Mesenchymal stem cell (in vitro differentiated cells and primary cell): ENCODE measurements at regions not wholly inside any gene's neighbourhood (a gene's known extent, or its start where the extent isn't known, plus 50 kb on each side); places are given as distances from the start of the nearest gene placed in this dataset.

ENCODE experiments used
- DNase-seq: peaks from one replicate; pipeline ENCODE4 v3.0.0-alpha.2; 2013
- H2AFZ ChIP-seq: one replicate; pipeline ENCODE4 v1.6.1; 2013; ENCODE audit warnings: low read depth, mild to moderate bottlenecking, control low read depth, inconsistent platforms, low read length, moderate library complexity
- H2AK5ac ChIP-seq: 2 replicates; pipeline ENCODE4 v1.6.1; 2013; ENCODE audit warnings: low read length, moderate library complexity, mild to moderate bottlenecking, inconsistent platforms; ENCODE audit not compliant: severe bottlenecking
- H2BK120ac ChIP-seq: one replicate; pipeline ENCODE4 v1.6.1; 2013; ENCODE audit warnings: low read depth, mild to moderate bottlenecking, inconsistent platforms, low read length, moderate library complexity
- H2BK12ac ChIP-seq, 2 experiments: one replicate each; pipeline ENCODE4 v1.6.1; 2013; ENCODE audit warnings: inconsistent platforms in 2 of 2, low read length in 2 of 2, mild to moderate bottlenecking in 2 of 2, moderate library complexity in 2 of 2, control low read depth in 1 of 2
- H2BK15ac ChIP-seq: one replicate; pipeline ENCODE4 v1.6.1; 2013; ENCODE audit warnings: mild to moderate bottlenecking, low read depth, inconsistent platforms; ENCODE audit not compliant: poor library complexity, severe bottlenecking
- H2BK5ac ChIP-seq: 2 replicates; pipeline ENCODE4 v1.6.1; 2013; ENCODE audit warnings: low read depth, mild to moderate bottlenecking, low read length, control low read depth, inconsistent platforms; ENCODE audit not compliant: poor library complexity, severe bottlenecking
- H3K14ac ChIP-seq, 2 experiments: one replicate each; pipeline ENCODE4 v1.6.1; 2013; ENCODE audit warnings: inconsistent platforms in 2 of 2, low read length in 2 of 2, control low read depth in 1 of 2, mild to moderate bottlenecking in 1 of 2, moderate library complexity in 1 of 2
- H3K18ac ChIP-seq, 2 experiments: one replicate each; pipeline ENCODE4 v1.6.1; 2013; ENCODE audit warnings: inconsistent platforms in 2 of 2, low read length in 2 of 2, control low read depth in 1 of 2, low read depth in 1 of 2, mild to moderate bottlenecking in 1 of 2
- H3K23ac ChIP-seq, 2 experiments: one replicate each; pipeline ENCODE4 v1.6.1; 2013; ENCODE audit warnings: inconsistent platforms in 2 of 2, low read length in 2 of 2, mild to moderate bottlenecking in 2 of 2, moderate library complexity in 2 of 2, control low read depth in 1 of 2
- H3K27ac ChIP-seq: 2 replicates; pipeline ENCODE4 v1.5.1; 2013; ENCODE audit warnings: mild to moderate bottlenecking, moderate library complexity, low read length, control low read depth, inconsistent platforms; ENCODE audit not compliant: poor library complexity, severe bottlenecking
- H3K27me3 ChIP-seq, 2 experiments: 2 replicates each; pipeline versions ENCODE4 v1.6.1 to v1.7.0; 2013; ENCODE audit warnings: low read length in 2 of 2, mild to moderate bottlenecking in 2 of 2, moderate library complexity in 2 of 2, control low read depth in 1 of 2, inconsistent platforms in 1 of 2; ENCODE audit not compliant: control insufficient read depth in 1 of 2, insufficient read depth in 1 of 2
- H3K36me3 ChIP-seq, 2 experiments: 2 replicates each; pipeline versions ENCODE4 v1.6.1 to v1.7.0; 2013; ENCODE audit warnings: low read length in 2 of 2, control low read depth in 1 of 2, inconsistent platforms in 1 of 2, low read depth in 1 of 2, mild to moderate bottlenecking in 1 of 2; ENCODE audit not compliant: insufficient read depth in 2 of 2, control insufficient read depth in 1 of 2
- H3K4ac ChIP-seq, 2 experiments: one replicate each; pipeline ENCODE4 v1.6.1; 2013; ENCODE audit warnings: inconsistent platforms in 2 of 2, low read length in 2 of 2, mild to moderate bottlenecking in 2 of 2, moderate library complexity in 2 of 2, control low read depth in 1 of 2, low read depth in 1 of 2
- H3K4me1 ChIP-seq: 2 replicates; pipeline ENCODE4 v1.6.1; 2013; ENCODE audit warnings: low read depth, low read length, control low read depth; ENCODE audit not compliant: control insufficient read depth, insufficient read depth
- H3K4me2 ChIP-seq: 2 replicates; pipeline ENCODE4 v1.6.1; 2013; ENCODE audit warnings: low read length, mild to moderate bottlenecking, inconsistent platforms; ENCODE audit not compliant: poor library complexity, severe bottlenecking
- H3K4me3 ChIP-seq, 2 experiments: 2 replicates each; pipeline versions ENCODE4 v1.5.1 to v1.7.0; 2013; ENCODE audit warnings: low read length in 2 of 2, mild to moderate bottlenecking in 2 of 2, control low read depth in 1 of 2, low read depth in 1 of 2; ENCODE audit not compliant: insufficient read depth in 1 of 2
- H3K79me1 ChIP-seq: replicated peaks from 2 replicates; pipeline ENCODE4 v1.6.1; 2013; ENCODE audit warnings: mild to moderate bottlenecking, control low read depth, low read length, inconsistent platforms; ENCODE audit not compliant: poor library complexity, severe bottlenecking
- H3K9ac ChIP-seq: 2 replicates; pipeline ENCODE4 v1.7.0; 2013; ENCODE audit warnings: mild to moderate bottlenecking, low read length, moderate library complexity
- H3K9me3 ChIP-seq: 2 replicates; pipeline ENCODE4 v1.7.0; 2013; ENCODE audit warnings: mild to moderate bottlenecking, low read length; ENCODE audit not compliant: control insufficient read depth
- H4K8ac ChIP-seq: one replicate; pipeline ENCODE4 v1.6.1; 2013; ENCODE audit warnings: inconsistent platforms, mild to moderate bottlenecking, low read length, moderate library complexity
- H4K91ac ChIP-seq: one replicate; pipeline ENCODE4 v1.6.1; 2013; ENCODE audit warnings: mild to moderate bottlenecking, low read length, inconsistent platforms
- WGBS: methylation state at CpG from one replicate; pipeline ENCODE4 v1.1.7; 2013; ENCODE audit warnings: mixed read lengths; 5-methylcytosine and 5-hydroxymethylcytosine counted together

DNA sequence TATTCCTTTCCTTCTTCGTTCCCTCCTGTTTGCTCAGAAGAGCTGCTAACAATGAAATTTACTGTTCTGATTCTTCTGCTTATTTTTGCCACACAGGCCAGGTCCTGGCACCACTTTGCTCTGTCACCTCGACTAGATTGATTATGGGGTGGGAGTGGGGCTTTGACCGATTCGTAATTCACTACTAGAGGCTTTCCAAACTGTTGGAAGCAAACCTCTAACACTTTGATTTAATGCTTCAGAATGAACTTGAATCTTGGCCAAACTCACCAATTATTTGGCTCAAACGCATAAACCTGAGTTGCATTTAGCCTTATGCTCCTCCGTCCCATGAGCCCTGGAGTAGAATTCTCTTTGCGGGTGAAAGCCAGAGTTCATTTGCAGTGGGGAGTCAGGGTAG, 476.2 kb upstream of the FZD8 start:
- 31% methylated on average over 6 of the region's 7 CpGs for WGBS
- Histone ChIP-seq H2BK5ac (no peak overlapping the region), H4K8ac (peak overlapping the region; percentile 41), H2BK120ac (peak overlapping the region; percentile 42), H2BK15ac (no peak overlapping the region), H3K9ac (no peak overlapping the region), H2AFZ (no peak overlapping the region), H3K14ac (peak overlapping the region in 1 of 2 experiments; percentile 25), H3K9me3 (no peaks in the 10 kb centered on the region), H3K27me3 (peaks cover 0 to 5% of the 10 kb centered on the region in 2 experiments), H3K79me1 (no peaks in the 10 kb centered on the region), H3K18ac (peak overlapping the region; percentile 16 to 83), H2AK5ac (no peak overlapping the region), H3K4me2 (no peak overlapping the region), H3K36me3 (no peaks in the 10 kb centered on the region), H3K4ac (no peak overlapping the region), H3K4me3 (no peak overlapping the region), H4K91ac (peak overlapping the region; percentile 7), H3K23ac (no peak overlapping the region), H3K4me1 (no peaks in the 10 kb centered on the region), H3K27ac (no peak overlapping the region), H2BK12ac (peak overlapping the region; percentile 23)
- no peak for DNase-seq

DNA sequence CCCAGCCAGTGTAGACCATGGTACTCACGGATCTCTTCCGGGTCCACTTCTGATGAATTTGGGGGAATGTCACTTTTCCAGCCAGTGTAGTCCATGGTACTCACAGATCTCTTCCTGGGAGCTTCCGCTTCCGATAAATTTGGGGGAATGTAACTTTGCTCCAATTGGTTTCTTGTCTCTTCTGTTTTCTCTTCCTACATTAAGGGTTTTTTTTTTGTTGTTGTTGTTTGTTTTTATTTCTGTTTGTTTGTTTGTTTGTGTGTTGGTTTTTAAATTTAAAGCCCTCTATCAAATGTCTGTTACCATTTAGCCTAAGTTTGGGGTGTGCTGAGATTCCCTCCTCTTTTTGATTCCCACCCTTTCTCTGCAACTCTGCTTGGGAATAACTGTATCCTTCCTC, 475.8 kb upstream of the FZD8 start:
- no peak overlapping the region for H3K4ac ChIP-seq
- no peaks in the 10 kb centered on the region for H3K36me3 ChIP-seq
- WGBS: 49% methylated on average over 4 of the region's 4 CpGs

DNA sequence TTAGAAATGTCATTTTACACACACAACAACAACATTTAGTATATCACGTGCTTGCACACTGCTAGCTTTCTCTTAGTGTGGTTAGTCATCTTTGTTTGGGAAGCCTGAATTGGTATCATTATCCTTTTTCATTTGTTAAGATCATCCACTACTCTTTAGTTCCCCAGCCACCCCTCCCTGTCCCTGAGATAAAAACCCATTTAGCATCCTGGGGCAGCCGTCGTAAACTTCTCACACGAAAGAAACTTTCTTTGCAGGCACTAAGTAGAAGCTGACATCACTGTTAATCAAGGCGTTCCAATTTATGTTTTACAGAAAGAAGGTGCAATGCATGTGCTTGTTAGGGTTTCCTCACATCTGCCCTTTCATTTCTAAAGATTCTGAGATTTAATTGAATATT, 475.1 kb upstream of the FZD8 start:
- Histone ChIP-seq H3K4me3 (no peak overlapping the region), H3K4me1 (no peaks in the 10 kb centered on the region), H3K9ac (no peak overlapping the region), H2BK12ac (no peak overlapping the region), H3K27me3 (peaks cover 0 to 5% of the 10 kb centered on the region in 2 experiments), H4K91ac (no peak overlapping the region), H3K18ac (peak overlapping the region in 1 of 2 experiments; percentile 14), H2BK120ac (no peak overlapping the region), H3K36me3 (no peaks in the 10 kb centered on the region), H3K14ac (no peak overlapping the region), H3K4ac (peak overlapping the region in 1 of 2 experiments; percentile 15), H2BK5ac (no peak overlapping the region), H2AK5ac (no peak overlapping the region), H3K27ac (no peak overlapping the region), H3K79me1 (no peaks in the 10 kb centered on the region), H2BK15ac (no peak overlapping the region), H3K23ac (no peak overlapping the region), H3K4me2 (no peak overlapping the region), H3K9me3 (no peaks in the 10 kb centered on the region), H4K8ac (no peak overlapping the region), H2AFZ (no peak overlapping the region)
- 0% methylated on average over 2 of the region's 5 CpGs for WGBS
- DNase-seq: peak; percentile 56

More for the DNA sequence above, 475.8 kb upstream of the FZD8 start:
- Histone ChIP-seq H3K27me3 (peaks cover 0 to 5% of the 10 kb centered on the region in 2 experiments), H2BK15ac (no peak overlapping the region), H3K18ac (peak overlapping the region; percentile 13 to 83), H2AFZ (no peak overlapping the region), H3K23ac (no peak overlapping the region), H2AK5ac (no peak overlapping the region), H2BK12ac (peak overlapping the region; percentile 57 to 95), H2BK5ac (no peak overlapping the region), H2BK120ac (peak overlapping the region; percentile 92), H3K4me1 (no peaks in the 10 kb centered on the region), H3K4me3 (no peak overlapping the region), H3K79me1 (no peaks in the 10 kb centered on the region), H3K9me3 (no peaks in the 10 kb centered on the region), H4K8ac (peak overlapping the region; percentile 82), H3K4me2 (no peak overlapping the region), H3K9ac (no peak overlapping the region), H4K91ac (peak overlapping the region; percentile 90), H3K27ac (no peak overlapping the region), H3K14ac (no peak overlapping the region)
- DNase-seq: no peak

DNA sequence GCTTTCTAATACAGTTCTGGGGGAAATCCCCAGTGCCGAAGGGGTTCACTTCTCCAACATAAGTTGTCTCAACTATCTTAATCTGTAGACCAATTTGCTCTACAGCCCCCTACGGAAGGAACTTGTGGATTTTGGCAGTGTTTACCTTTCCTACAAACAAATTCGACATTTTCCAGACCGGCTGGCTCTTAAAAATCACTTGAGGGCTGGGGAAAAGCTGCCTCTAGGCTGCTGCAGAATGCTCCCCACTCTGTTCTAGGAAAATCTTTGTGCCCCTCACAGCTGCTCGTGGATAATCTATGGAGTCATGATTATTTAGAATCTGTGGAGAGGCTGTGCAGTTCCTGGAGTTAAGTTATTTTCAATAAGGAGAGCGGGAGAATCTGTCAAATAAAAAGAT, 474.6 kb upstream of the FZD8 start:
- no peaks in the 10 kb centered on the region for H3K36me3 ChIP-seq
- no peak overlapping the region for H2BK5ac ChIP-seq
- H3K4me1 ChIP-seq: no peaks in the 10 kb centered on the region
- peaks cover 0 to 5% of the 10 kb centered on the region in 2 experiments for H3K27me3 ChIP-seq
- no peak overlapping the region for H4K8ac ChIP-seq
- no peak overlapping the region for H3K4me3 ChIP-seq
- peak overlapping the region in 1 of 2 experiments; percentile 34 for H3K18ac ChIP-seq
- no peak overlapping the region for H3K23ac ChIP-seq
- H2AK5ac ChIP-seq: no peak overlapping the region
- 4% methylated on average over 6 of the region's 6 CpGs for WGBS
- H3K4me2 ChIP-seq: no peak overlapping the region
- no peaks in the 10 kb centered on the region for H3K9me3 ChIP-seq
- H2AFZ ChIP-seq: no peak overlapping the region
- H3K14ac ChIP-seq: no peak overlapping the region
- no peak overlapping the region for H4K91ac ChIP-seq
- peak; percentile 62 for DNase-seq
- no peak overlapping the region for H3K9ac ChIP-seq
- no peaks in the 10 kb centered on the region for H3K79me1 ChIP-seq
- no peak overlapping the region for H3K27ac ChIP-seq
- no peak overlapping the region for H2BK15ac ChIP-seq
- H2BK12ac ChIP-seq: no peak overlapping the region
- no peak overlapping the region for H3K4ac ChIP-seq
- H2BK120ac ChIP-seq: no peak overlapping the region
